ENCODE measurements at regions not wholly inside any gene's neighbourhood (a gene's known extent, or its start where the extent isn't known, plus 50 kb on each side); places are given as distances from the start of the nearest gene placed in this dataset.
"Not testable (repeated sequence)": the region's sequence is repeated elsewhere in the genome, so short reads cannot be mapped to it uniquely, and the experiment has no call there.

GRCh38 chr6:3672339-3672738, 79.2 kb downstream of the PXDC1 start:
- not testable (repeated sequence) for DNase-seq

GRCh38 chr6:3671382-3671781, 80.1 kb downstream of the PXDC1 start:
- DNase-seq, result no peak

- no peak for DNase-seq
These were observed 81.2 kb downstream of the PXDC1 start for GRCh38 chr6:3670356-3670755.

DNA sequence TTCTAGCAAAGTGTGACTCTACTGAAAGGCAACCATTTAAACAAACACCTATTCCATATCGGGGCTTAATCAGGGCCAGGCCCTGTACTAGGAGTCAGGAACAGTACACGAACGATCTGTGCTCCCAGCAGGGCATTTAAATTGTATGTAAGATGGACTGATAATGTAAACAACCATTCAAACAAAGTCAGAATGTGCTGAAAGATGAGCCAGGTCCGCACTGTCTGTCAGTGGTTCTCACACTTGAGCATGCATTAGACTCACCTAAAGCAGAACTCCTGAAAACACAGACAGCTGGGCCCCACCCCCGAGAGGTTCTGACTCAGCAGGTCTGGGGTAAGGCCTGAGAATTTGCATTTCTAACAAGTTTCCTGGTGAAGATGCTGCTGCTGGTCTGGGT, 81.6 kb downstream of the PXDC1 start:
- no peak for DNase-seq

- no peak for DNase-seq
These were observed 85.9 kb downstream of the PXDC1 start for GRCh38 chr6:3665608-3666007.

DNA sequence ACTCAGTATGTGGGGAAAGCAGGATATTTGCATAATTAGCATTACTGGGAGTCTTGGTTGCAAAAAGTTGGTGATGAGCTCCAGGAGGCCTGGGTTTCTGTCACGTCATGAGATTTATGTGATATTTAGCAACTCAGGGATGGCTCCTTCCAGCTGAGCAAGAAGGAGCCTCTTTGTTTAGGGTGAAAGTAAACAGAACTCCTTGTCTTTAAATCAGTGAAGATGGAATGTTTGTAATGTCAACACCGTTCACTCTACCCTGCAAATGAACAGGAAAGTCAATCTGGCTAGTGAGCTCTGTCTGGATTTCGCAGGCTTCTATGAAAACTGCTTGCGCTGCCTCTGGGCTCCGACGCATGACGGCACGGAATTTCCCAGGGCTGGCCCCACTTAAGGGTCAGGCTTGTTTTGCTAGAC, 86.9 kb downstream of the PXDC1 start:
- no peak for DNase-seq

- no peak for DNase-seq
These were observed 87.7 kb downstream of the PXDC1 start for GRCh38 chr6:3663811-3664210.

DNA sequence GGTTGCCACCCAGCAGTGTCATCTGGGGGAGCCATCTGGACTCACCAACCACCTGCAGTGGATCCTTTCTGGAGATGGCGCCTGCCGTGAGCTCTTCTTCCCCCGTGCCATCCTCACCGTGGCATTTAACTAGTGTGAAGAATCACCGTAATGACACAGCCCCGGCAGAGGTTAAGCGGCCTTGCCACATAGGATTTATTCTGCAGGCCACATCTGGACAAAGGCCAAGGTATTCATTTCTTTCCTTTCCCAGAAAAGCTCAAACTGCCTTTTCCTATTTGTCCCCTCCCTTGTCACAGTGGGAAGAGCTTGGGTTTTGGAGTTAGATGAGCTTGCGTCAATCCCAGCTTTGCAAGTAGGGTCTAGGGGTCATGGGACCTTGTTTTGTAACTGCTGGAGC, 88.4 kb downstream of the PXDC1 start:
- no peak for DNase-seq

DNA sequence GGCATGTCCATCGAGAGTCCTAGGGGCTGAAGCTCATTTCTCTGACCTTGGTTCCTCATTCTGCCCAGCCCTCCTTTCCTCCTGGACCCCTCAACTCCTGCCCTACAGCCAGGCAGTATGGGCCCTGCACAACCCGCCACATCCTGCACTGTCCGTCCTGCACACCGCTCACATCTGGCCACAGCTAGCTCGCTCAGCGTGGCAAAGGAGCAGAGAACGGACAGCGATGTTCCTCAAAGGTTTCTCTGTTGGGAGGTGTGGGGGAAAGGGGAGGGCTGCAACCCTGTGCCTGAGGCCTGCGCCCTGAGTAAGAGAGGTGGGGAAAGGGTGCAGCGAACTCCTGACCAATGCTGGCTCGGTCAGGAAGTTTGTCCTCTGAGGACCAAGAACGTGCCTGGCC, 90.1 kb downstream of the PXDC1 start:
- DNase-seq, result no peak

DNA sequence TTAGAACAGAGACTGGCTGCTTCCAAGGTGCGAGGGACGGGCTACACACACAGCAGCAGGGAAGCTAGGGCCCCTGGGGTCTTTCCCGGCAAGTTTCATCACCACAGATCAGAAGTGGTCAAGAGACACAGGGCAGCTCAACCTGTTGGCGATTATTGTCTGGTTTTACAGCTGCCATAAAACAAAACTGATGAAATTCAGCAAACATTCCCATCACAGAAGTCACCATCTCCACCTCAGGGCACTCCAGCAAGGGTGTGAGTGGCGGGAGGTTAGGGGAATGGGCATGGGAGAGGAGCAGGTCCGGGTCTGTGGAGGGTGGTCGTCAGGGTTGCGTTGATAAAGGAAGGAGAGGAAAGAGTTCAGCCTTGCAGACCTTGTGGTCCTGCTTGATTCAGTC, 91.0 kb downstream of the PXDC1 start:
- no peak for DNase-seq

- no peak for DNase-seq
These were observed 91.8 kb downstream of the PXDC1 start for GRCh38 chr6:3659748-3660147.

GRCh38 chr6:3656076-3656475, 95.4 kb downstream of the PXDC1 start:
- no peak for DNase-seq

GRCh38 chr6:3654898-3655297, 96.6 kb downstream of the PXDC1 start:
- no peak for DNase-seq

GRCh38 chr6:3654436-3654835, 97.1 kb downstream of the PXDC1 start:
- no peak for DNase-seq

DNA sequence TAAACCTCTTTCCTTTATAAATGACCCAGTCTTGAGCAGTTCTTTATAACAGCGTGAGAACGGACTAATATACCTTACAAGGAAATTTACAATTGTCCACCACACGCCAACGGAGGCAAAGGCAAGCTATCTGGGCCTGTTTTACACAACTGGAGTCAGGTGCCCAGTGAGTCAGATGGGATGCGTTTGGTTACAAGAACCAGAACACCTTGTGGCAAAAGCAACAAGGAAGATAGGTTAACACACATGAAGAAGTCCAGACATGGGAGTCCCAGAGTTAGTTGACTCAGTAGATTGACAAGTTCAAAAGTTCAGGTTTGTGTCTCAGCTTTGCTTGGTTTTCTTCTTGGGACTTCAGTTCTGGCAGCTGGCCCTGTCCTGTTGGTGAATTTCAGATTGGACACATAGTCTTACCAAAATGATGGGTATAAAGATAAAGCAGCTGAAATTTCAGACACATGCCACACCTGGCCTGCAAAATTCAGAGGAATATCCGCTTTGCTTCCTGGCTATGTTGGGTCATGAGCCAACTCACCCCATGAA, 97.9 kb downstream of the PXDC1 start:
- no peak for DNase-seq

DNA sequence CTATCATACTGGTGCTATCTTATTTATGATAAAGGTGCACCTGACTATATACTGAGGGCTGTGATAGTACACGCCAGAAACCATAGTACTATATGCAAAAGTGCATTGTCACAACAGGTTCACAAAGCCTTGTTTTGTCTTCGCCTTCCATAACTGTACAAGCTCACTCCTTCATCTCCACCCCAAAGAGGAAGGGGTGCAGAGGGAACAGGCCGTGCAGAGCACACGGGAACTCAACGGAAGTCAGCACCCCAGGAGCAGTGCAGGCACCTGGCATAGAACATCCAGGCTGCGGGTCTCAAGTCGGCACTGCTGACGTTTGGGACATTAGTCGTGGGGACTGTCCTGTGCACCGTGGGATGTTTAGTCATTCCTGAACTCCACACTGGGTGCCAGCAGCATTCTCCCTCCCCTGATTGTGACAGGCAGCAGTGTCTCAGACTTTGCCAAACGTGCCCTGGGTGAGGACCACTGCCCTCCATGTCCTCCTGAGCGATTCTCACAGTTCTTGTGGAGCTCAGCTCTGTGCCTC, 99.7 kb downstream of the PXDC1 start:
- no peak for DNase-seq

DNA sequence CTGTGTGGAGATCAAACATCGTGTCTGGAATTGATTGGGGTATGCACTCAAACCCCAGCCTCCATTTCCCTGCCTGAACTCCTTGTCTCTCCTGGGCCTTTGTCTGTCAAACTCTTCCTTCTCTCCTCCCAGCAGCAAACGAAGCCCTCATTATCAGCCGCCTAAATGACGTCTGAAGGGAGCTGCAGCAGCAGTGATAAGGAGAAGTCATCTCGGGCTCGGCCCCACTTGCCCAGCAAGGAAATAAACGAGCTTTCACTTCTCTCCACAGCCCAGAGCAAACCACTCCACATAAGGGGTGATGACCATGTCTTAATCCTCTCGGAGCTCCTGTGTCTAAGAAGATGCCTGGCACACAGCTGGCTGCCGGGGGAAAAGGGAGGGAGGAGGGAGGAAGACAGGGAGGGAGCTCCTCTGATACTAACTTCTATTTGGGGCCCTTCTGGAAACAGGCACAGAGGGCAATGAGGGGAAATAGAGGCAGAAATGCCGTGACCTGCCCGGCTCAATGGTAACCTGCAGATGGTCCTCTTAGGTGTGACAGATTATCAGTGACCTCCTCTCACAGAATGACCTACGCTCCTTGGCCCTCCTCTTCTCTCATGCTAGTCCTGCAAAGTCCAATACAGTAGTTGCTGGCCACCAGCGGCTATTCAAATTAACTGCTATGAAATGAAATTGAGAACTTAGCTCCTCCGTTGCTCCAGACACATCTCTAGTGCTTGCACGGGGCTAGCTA, 100.4 kb downstream of the PXDC1 start:
- no peak for DNase-seq

DNA sequence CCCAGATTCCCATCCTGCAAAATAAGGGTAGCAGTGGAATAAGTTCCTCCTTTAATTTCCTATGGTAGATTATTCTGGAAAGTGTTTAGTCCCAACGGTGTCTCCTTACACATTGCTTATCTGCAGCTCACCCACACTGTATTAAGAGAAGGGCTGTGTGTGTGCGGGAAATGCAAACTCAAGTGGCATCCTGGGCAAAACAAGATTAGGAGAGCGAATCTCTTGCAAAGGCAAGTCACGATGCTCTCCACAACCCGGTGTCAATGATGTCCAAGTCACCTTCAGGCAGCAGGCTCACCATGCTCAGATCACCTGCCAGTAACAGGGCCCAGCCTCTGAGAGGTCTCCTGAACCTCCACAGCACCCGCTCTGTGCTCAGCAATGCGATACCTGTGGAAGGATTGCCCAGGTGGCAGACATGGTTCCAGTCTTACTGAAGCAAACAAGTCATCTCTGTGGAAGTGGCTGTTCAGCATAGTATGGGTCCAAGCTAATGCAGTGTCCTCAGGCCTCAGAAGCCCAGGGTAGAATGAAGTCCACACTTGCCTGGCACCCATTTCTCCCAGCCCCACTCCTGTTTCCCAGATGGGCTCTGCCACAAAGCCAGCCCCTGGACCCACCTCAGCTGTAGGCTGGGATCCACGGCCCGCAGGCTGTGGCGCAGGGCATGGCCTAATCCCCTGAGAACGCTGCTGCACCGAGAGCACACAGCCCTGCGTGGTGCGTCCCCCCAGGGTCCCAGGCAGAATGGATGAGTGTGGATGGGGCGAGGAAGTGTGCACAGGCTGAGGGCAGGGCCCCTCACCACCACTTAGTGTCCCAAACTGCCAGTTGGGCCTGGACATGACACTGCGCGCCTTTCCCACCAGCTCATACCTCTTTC, 101.2 kb downstream of the PXDC1 start:
- no peak for DNase-seq

DNA sequence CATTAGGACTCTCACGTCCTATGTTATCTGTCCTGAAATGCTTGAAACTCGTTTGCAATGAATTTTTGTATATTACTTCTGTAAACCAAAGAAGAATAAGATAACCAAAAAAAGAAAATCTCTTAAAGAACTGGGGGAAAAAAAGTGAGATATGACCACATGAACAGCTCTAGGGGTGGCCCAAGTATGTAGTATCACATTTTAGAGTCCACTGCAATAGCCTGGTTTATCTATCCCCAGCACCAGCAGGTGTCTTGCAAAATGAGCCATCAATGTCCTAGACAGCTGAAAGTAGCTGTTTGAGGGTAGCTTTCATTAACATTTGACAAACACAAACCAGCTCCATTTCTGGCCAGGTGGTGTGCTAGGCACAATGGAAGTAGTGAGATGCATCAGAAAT, 102.8 kb downstream of the PXDC1 start:
- DNase-seq, result no peak

DNA sequence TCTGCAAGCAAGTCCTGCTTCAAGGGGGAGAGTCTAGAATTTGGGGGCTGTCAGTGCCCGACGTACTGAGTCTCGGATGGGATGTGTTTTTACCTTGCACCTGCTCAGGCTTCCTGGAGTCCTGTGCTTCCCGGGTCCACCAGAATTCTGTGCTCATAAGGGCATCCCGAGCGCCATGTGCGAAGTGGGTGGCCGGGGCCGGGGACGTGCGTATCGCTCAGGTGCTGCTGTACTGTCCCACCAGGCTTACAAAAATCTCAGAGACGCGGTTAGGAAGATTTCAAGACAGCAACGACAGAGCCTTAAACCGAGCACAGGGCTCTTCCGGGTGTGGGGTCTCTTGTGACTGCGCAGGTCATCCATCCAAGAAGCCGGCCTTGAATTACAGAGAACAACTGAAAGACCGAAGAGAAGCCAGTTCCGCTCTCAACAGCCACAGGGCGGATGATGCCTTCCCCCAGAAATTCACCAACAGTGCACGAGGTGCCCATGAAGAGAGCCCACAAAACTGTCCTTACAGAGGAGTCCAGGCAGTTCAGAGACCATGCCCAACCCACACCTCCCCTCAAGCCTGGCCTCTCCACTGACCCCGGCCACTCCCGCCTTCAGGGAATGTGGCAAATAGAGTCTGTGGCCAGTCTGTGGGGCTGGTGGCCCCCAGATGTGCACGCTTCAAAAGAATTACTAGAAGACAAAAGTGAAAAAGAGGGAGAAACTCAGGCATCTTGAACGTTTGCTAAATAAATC, 104.7 kb downstream of the PXDC1 start:
- DNase-seq, result no peak

- DNase-seq, result no peak
These were observed 106.8 kb downstream of the PXDC1 start for GRCh38 chr6:3644739-3645012.

GRCh38 chr6:3643921-3644738, 107.4 kb downstream of the PXDC1 start:
- DNase-seq, result no peak

Measured in SHP77 treated with DMSO at 0.1 percent for 48 hours (cell line).